HG02571 (cell line): ENCODE measurements at regions not wholly inside any gene's neighbourhood (a gene's known extent, or its start where the extent isn't known, plus 50 kb on each side); places are given as distances from the start of the nearest gene placed in this dataset.

ENCODE experiments used
- ATAC-seq: cut with Tn5 transposase; IDR thresholded peaks from one replicate; pipeline ENCODE4 v1.9.1; 2021; ENCODE audit warnings: mild to moderate bottlenecking, moderate library complexity; ENCODE audit not compliant: unreplicated experiment

GRCh38 chr1:34405266-34405959, 228.7 kb downstream of the C1orf94 start:
- no peak for ATAC-seq

DNA sequence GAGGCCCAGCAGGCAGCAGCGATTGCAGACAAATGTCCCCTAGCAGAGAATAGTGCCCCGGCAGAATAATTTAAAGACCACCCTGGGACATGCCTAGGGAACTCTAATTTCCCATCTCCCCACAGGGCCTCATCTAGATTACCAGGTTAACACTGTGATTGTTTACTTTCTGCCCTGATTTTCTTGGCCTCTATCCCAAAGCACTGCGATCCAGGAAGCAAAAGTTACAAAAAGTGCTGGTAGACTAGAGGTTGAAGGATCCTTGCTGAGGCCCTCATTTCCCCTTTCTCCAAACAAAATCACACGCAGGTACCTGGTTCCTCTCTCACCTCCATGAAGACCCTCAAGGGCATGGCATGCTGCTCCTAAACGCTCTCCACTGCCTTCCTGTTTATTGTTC, 229.7 kb downstream of the C1orf94 start:
- ATAC-seq = no peak

- ATAC-seq = no peak
Observed at GRCh38 chr1:34406833-34407539, 230.3 kb downstream of the C1orf94 start.

DNA sequence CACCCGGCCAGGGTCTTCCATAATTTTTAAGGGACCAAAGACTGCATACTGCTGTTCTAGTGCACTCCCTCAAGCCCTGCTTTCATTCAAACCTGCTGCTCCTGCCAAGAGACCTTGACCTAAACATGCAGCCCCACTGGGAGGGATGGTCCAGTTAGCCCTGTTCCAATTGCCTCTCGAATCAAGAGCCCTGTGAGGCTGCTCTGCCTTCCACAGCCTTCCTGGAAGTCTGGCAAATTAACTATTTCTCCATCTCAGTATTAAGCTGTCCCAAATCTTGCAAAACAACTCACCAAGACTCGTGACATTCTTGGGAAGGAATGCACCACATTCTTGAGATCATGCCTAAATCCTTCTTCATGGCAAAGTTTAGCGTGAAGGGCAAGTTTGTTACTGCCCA, 231.3 kb downstream of the C1orf94 start:
- ATAC-seq = no peak

- no peak for ATAC-seq
Observed at GRCh38 chr1:34409689-34410229, 233.1 kb downstream of the C1orf94 start.

- no peak for ATAC-seq
Observed at GRCh38 chr1:34412598-34413370, 236.1 kb downstream of the C1orf94 start.

DNA sequence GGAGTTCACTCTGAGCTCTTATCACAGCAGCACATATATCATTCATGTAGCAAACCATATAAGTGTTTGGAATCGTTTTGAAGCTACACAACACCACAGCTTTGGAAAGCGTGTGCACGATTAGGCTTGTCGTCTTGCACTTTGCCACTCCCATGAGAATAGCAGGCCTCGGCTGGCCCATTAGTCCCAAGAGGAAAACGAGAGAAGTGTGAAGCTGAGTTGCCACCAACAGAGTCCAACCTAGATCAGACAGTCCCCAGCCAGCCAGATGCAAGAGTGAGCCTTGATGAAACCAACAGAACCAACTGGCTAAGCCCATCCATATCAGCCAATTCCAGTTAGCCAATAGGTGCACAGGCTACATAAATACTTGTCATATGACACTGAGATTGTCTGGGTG, 238.4 kb downstream of the C1orf94 start:
- no peak for ATAC-seq

- ATAC-seq = no peak
Observed at GRCh38 chr1:34418166-34418565, 241.5 kb downstream of the C1orf94 start.

- ATAC-seq = no peak
Observed at GRCh38 chr1:34419663-34420136, 243.0 kb downstream of the C1orf94 start.

GRCh38 chr1:34425046-34425445, 248.3 kb downstream of the C1orf94 start:
- no peak for ATAC-seq

- no peak for ATAC-seq
Observed at GRCh38 chr1:34425785-34426184, 249.1 kb downstream of the C1orf94 start.

GRCh38 chr1:34426325-34426896, 249.7 kb downstream of the C1orf94 start:
- ATAC-seq = no peak

DNA sequence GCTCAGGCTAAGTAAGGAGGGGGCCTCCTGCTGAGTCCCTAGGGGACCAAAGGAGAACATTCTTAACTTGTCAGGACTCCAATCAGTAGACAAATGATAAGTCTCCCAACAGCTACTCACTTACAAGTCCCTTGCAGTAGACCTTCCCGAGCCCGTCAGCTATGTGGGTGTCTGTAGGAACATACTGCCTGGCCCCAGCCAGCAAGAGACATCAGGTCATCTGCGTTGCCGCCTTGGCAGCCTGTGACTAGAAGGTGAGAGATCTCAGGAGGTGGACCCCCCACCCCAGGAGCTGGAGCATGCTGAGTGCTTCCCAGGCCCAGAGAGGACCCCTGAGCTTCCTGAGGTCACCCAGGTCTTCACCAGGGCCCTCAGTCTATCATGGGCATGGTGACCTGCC, 250.5 kb downstream of the C1orf94 start:
- no peak for ATAC-seq

GRCh38 chr1:34433099-34433498, 256.4 kb downstream of the C1orf94 start:
- ATAC-seq = no peak

DNA sequence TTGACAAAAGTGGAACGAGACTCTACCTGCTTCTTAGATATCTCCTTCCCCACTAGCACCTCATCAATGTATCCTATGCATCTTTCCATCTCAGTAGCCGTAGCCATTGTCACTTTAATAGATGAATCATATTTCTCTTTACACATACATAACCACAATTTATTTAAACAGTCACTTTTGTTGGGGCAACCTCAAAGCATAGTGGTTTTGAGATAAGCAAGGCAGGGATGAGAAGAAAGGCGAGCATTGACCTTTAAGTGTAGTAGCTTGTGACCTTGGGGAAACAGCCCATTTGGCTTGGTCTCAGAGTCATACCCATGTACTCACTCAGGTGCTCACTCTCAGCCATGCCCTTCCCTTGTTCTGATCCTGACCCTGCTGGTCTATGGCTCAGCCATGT, 260.1 kb downstream of the C1orf94 start:
- ATAC-seq = no peak

- no peak for ATAC-seq
Observed at GRCh38 chr1:34441259-34442069, 264.8 kb downstream of the C1orf94 start.

DNA sequence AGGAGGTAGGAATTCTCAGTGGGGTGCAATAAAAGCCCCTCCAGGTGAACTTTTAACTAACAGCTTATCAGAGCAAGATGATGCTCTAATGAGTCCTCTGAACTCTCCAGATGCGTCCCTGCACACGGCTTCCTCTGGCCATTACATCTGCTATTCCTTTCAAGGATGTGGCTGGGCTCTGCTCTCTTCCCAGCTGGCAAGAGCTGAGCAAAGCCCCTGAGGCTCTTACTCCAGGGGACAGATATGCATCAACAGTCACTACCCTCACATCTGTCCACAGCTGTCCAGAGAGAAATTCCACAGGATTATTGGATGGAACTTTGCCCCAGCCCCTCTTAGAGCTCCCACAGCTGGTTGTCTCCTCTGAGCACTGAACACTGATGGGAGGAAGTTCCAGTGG, 267.8 kb downstream of the C1orf94 start:
- ATAC-seq = no peak

GRCh38 chr1:34450325-34450724, 273.6 kb downstream of the C1orf94 start:
- no peak for ATAC-seq

DNA sequence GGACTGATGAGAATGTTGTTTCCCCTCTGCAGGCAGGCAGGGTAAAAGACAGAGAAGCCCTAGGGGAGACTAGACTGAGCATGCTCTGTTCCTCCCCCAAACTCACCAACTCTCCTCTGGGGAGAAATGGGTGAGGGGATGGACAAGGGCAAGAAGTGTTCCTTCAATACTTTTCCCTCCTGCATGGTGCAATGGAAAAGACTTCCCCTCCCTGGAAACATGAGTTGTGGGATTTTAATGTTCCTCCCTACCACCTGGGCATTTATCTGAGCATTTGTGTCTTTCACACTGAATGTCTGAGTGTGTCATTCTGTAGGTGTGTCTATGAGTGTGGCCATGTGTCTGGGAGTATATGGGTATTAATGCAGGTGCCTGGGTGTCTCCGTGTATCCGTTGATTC, 275.7 kb downstream of the C1orf94 start:
- ATAC-seq = no peak

GRCh38 chr1:34455121-34455520, 278.4 kb downstream of the C1orf94 start:
- ATAC-seq = no peak
